IPS-18c (cell line): ENCODE measurements at regions not wholly inside any gene's neighbourhood (a gene's known extent, or its start where the extent isn't known, plus 50 kb on each side); places are given as distances from the start of the nearest gene placed in this dataset.
A peak's percentile ranks its signal among the peaks of the same experiment; 100 is the strongest.

Experiments
- H3K4me3 ChIP-seq: 2 replicates; pipeline ENCODE4 v1.7.0; 2013; ENCODE audit warnings: low read depth, mild to moderate bottlenecking, low read length, moderate library complexity; ENCODE audit not compliant: insufficient read depth
- H3K9me3 ChIP-seq: one replicate; pipeline ENCODE4 v1.6.1; 2013; ENCODE audit warnings: mild to moderate bottlenecking, low read length, moderate library complexity; ENCODE audit not compliant: control insufficient read depth, insufficient read depth

DNA sequence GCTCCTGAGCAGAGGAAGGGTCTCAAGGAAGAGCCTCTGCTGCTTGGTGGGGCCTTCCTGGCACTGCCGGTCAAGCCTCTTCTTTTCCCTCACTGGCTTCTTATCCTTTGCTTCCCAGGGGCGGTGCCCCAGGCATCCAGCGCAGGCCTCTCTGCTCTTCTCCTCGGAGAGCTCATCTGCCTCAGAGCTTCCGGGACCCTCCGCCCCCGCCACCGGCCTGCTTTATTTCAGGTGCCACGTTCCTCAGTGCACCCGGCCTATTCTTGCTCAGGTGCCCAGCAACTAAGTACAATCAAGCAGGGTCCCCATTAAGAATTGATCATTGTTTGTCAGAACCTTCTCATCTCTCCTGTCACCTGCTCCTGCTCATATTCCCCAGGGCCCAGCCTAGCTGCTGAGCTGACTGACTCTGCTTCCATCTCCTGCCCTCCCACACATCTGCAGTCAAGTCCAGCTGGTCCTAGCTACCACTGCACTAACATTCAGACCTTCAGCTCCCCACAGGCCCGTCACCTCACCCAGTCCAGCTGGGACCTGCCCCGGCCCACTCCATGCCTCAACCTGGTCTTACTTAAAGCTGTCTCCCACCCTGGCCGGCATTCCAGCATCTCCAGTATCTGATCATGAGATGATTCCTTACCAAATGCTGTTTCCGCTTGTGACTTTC, 114.3 kb upstream of the BOD1 start:
- no peak overlapping the region for H3K4me3 ChIP-seq
- peaks cover 2% of the 10 kb centered on the region for H3K9me3 ChIP-seq

DNA sequence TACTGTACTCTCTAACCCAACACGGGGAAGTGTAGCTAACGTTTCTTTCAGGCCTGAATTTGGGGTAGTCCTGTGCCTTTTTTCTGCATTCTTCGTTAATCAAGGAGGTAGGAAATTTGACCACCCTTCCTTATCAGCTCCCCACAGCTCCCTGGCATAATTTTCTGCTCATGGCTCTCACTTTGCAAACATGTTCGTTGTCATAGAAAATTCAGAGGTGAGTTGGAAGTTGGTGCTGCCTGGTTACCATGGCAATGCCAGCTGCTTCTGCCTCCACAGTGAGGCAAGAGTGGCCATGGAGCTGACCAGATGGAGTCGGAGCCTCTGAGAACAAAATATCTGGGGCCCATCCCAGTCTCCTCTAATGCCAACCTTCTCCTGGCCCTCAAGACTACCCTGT, 116.6 kb upstream of the BOD1 start:
- Histone ChIP-seq H3K4me3 (no peak overlapping the region), H3K9me3 (no peaks in the 10 kb centered on the region)

DNA sequence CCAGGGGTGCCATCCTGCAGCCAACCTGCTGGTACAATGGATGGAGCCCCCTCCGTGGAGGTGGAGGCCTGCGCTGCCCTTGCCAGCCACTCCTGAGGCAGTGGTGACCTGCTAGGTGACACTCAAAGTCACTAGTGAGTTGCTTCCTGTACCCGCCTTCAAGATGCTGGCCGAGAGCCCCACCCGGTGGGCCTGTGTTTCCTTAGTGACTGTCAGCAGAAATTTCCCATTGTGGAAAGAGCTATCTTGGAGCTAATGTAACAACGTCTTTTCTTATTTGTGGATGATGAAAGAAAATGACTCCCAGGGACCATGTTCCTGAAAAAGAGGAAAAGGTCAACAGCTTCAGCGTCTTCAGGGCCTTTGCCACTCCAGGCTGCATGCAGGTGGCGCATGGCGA, 117.0 kb upstream of the BOD1 start:
- Histone ChIP-seq H3K4me3 (no peak overlapping the region), H3K9me3 (no peaks in the 10 kb centered on the region)

DNA sequence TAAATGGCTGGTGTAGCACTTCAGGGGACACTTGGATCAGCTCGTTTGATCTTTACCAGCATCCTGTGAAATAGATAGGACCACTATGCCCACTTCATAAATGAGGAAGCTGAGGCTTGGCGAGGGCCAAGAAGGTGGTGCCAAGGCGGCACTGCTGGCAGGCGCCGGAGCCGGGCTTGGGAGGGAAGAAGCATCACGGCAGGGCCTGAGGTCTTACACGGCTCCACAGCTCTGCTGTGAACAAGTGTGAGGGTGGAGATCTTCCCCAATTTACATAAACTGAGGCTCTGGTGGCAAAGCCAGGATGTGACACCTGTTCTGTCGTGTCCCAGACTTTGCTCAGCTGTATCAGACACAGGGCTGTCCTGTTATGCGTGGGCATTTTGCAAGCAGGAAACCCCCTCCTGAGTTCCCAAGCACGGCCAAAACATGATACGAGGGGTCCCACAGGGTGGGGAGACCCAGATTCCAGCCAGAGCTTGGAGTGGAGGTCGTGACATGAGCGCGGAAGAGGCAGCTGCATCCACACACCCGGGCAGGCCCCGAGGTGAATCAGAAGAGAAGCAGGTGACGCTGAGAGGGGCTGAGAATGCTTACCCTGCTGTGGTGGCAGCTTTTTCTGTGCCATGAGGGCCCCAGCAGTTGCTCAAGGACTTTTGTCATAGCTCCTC, 117.5 kb upstream of the BOD1 start:
- Histone ChIP-seq H3K4me3 (no peak overlapping the region), H3K9me3 (no peaks in the 10 kb centered on the region)

DNA sequence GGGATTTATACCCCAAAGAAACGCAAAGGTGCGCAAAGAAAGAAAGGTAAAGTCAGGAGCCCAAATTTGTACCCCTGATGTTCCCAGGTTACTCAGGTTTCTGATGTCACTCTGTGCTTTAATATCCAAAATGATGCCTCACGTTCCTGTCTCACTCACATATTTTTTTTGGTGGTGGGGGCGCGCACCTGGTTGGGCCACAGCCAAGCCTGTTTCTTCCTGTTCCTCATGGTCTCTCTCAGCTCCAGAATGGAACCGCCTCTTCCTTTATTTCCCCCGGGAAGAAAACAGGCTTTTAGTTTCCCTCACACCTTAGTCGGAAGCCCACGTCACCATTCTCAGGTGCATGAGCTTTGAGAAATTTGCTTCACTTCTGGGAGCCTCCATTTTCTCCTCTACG, 118.3 kb upstream of the BOD1 start:
- Histone ChIP-seq H3K4me3 (no peak overlapping the region), H3K9me3 (no peaks in the 10 kb centered on the region)

DNA sequence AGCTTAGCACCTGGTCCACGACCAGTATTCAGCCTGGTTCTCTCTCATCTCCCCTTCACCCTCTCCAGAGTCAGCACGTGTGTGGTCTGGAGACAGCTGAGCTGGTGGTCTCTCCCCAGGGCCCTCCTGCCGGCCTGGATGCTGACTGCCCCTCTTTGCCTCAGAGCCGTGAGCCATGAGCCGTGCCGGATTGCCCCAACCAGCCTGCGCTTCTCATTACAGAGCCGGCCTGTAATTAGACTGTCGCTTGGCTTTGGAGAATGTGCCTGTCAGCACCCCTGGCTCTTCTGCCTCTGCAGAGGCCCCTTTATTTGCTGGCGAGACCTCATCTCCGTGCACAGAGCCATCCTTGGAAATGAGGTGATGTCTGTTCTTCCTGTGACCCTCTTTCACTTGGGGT, 118.7 kb upstream of the BOD1 start:
- Histone ChIP-seq H3K4me3 (no peak overlapping the region), H3K9me3 (no peaks in the 10 kb centered on the region)

DNA sequence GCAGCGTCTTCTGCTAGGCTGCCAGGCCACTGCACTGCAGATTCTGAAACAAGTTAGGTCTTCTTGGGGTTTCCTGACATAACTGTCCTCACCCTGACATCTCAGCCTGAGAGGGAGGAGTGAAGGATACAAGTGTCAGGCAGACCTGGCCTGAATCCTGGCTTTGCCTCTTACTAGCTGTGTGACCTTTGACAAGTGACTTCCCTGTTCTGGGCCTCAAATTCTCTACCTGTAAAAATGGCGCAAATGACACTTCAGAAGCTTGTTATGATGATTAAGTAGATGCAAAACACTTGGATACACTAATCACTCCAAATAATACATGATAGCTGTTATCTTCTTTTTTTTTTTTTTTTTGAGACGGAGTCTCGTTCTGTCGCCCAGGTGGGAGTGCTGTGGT, 119.2 kb upstream of the BOD1 start:
- Histone ChIP-seq H3K4me3 (no peak overlapping the region), H3K9me3 (no peaks in the 10 kb centered on the region)

DNA sequence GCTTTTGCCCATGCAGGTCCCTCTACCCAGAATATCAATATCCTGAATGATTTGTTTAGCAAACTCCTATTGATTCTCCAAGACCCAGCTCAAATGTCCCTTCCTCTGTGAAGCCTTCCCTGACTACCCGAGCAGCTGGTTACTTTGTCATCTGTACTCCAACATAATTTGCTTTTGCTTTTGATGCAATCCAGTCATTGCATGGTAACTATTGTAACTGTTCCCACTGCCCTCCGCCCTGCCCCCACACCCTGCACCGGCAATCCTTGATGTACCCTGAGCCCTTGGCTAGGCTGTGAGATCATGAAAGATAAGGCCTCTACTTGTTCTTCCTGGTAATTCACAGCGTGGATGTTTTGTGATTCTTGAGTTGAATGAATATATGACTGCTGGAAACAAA, 119.9 kb upstream of the BOD1 start:
- no peak overlapping the region for H3K4me3 ChIP-seq
- no peaks in the 10 kb centered on the region for H3K9me3 ChIP-seq

DNA sequence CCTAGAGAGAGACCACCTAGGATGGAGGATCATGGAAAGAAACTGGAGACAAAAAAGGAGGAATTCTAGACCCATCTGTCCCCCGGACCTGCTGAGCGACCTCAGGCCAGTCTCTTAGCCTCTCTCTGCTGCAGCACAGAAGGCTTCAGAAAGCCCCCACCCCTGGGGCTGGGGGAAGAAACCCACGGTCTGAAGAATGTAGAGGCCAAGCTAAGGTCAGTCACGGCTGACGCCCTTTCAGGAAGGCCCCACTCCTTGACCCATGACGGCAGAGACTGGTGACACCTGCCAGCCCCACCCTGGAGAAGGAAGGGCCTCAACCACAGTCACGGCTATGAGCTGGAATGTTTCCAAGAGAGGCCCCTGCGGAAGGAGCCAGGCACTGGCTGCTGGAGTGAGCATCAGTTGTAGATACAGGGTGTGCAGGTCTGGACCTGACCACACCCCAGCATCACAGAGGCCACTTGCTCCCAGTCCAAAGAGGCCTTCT, 120.5 kb upstream of the BOD1 start:
- H3K4me3 ChIP-seq, result no peak overlapping the region
- no peaks in the 10 kb centered on the region for H3K9me3 ChIP-seq

DNA sequence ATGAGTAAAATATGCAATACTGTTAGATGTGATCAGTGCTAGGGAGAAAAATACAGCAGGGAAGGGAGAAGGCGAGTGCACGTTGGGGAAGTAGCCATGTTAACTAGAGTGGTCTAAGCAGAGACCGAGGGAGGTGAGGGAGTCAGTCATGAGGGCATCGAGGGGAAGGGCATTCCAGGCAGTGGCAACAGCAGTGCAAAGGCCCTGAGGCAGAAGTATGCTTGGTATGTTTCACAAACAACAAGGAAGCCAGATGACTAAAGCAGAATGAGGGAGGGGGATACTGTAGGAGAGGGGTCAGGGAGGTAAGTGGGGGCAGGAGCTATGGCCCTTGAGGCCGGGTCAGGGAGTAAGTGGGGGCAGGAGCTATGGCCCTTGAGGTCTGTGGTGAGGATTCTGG, 123.3 kb upstream of the BOD1 start:
- Histone ChIP-seq H3K9me3 (no peaks in the 10 kb centered on the region), H3K4me3 (no peak overlapping the region)

DNA sequence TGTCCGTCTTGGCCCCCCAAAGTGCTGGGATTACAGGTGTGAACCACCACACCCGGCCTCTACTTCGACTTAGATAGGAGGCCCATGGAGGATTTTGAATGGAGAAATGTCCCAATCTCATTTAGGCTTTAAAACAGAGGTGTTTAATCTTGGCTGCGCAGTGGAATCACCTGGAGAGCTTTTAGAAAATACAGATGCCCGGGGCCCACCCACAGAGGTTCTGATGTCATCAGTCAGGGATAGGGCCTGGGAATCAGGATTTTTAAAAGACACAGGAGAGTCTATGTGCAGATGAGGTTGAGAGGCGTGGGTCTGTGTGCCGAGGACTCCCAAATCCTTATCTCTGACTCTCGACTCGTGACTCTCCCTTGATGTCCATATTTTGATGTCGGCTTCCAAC, 124.0 kb upstream of the BOD1 start:
- Histone ChIP-seq H3K4me3 (no peak overlapping the region), H3K9me3 (no peaks in the 10 kb centered on the region)

DNA sequence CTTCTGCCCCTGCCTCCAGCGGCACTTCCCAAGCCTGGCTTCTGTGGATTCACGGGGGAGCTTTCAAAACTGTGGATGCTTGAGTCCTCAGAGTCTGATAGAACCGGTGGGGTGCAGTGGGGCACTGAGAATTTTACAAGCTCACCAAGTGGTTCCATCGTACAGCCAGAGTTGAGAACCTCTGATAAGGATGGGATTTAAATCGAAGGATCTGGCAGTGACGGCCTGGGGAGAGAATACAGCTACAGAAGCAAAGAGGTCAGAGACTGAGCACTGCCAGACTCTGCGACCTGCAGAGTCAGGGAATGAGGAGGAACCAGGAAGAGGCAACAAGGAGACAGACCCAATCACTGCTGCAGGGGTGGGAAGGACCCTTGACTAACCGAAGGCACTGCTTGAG, 124.6 kb upstream of the BOD1 start:
- H3K4me3 ChIP-seq, result no peak overlapping the region
- H3K9me3 ChIP-seq, result no peaks in the 10 kb centered on the region

DNA sequence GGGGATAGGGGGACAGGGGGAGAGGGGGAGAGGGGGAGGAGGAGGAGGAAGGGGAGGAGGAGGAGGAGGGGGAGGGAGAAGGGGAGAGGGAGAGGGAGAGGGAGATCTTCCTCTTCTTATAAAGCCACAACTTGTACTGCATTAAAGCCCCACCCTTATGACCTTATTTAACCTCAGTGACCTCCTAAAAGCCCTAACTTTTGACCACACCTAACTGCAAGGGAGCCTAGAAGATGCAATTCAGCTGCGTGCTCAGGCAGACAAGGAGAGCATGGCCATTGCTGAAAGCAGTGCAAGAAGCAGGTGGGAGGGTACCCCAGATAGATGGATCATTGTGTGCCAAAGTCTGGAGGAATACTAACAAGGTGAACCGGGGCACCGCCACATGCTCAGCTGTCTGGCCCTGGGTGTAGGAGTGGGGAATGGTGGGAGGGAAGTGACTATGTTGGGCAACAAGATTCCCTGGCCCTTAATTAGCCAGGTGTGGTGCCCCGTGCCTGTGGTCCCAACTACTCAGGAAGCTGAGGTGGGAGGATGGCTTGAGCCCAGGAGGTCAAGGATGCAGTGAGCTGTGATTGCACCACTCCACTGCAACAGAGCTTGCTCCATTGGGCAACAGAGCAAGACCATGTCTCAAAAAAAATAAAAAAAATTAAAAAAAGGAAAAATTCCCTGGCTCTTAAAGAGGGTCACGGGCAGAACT, 125.4 kb upstream of the BOD1 start:
- Histone ChIP-seq H3K4me3 (no peak overlapping the region), H3K9me3 (no peaks in the 10 kb centered on the region)

DNA sequence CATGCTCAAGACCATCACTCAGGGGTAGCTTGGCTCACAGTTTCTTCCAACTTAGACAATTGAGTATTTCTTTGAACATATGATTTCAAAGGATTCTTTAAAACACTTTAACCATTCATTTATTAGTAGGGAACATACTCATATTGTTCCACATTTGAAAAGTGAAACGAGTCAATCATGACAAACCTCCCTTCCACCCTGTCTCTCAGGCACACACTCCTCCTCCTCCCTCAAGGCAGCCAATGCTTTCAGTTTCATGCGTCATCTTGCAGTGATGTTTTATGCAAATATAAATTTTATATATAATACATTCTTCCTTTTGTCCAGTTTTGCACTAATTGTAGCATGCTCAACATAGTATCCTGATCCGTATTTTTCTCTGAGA, 126.0 kb upstream of the BOD1 start:
- no peak overlapping the region for H3K4me3 ChIP-seq
- no peaks in the 10 kb centered on the region for H3K9me3 ChIP-seq

DNA sequence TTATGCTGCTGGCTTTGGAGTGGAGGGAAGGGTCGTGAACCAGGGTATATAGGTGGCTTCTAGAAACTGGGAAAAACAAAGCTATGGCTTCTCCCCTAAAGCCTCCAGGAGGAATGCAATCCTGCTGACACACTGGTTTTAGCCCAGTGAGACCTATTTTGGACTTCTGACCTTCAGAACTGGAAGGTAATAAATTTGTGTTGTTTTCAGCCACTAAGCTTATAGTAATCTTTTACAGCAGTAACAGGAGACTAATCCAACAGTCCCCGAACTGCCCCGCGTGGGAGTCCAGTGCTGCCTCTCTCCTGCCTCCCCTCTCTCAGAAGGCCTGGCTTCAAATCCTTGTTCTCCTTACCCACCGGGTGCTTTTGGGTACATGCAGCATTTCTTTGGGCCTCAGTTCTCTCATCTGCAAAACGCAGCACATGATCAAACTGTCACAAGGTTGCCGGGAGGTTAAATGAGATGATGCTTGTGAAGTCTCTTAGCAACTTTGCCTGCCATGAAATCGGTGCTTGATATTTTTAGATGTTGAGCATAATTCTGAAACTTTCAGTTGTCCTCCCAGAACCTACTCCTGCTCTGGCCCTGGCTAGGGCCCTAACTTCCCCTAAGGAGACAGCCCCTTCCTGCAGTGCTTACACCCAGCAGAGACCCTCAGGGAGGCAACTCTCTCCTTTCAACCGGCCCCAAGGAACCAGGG, 127.3 kb upstream of the BOD1 start:
- Histone ChIP-seq H3K9me3 (no peaks in the 10 kb centered on the region), H3K4me3 (no peak overlapping the region)

DNA sequence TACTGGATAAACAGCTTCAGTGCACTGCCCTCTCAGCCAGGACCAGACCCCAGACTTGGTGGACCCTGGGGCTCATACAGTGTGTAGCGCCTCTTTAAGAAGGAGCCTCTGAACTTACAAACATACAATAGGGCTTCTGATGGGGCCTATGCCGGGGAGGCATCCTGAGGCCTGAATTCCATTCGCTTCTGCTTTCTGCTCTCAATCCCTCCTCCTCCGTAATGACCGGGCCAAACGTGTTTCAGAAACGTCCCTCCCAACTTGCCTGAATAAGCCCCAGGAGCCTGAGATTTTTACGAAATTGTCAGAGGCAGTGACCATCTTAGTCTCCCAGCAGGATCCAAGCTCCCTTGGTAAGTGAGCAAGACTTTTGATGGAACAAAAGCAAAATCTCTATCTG, 128.1 kb upstream of the BOD1 start:
- no peaks in the 10 kb centered on the region for H3K9me3 ChIP-seq
- no peak overlapping the region for H3K4me3 ChIP-seq

DNA sequence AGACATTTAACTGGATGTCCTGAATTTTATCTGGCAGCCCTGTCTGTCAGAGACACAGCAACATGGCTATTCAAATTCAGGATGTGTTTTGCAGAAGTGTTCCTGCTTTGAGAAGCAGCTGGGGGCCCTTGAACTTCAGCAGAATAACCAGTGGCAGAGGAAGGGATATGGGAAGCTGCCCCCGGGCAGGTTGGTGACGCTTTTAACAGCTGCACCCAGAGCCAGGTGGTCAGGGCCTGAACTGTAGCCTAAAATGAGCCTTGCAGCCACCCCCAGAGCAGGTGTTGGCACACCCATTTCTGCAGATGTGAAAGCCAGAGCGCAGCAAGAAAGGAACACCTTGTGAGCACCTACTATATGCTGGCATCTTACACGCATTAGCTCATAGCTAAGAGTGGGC, 128.7 kb upstream of the BOD1 start:
- Histone ChIP-seq H3K9me3 (no peaks in the 10 kb centered on the region), H3K4me3 (peak overlapping the region; percentile 24; the same call in 1 of the 2 replicates)

DNA sequence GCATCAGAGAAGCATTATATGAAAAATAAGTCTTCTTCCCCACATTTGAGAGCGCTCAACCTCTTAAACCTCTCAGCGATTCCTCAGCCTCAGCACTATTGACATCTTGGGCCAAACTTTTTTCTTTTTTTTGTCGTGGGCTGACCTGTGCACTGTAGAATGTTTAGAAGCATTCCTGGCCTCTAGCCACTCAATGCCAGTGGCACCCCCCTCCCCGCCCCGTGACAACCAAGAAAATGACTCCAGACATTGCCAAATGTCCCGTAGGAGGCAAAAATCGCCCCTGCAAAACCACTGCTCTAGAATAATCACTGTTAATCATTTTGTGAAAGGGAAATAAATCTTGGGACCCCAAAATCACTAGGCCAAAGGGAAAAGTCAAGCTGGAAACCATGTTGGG, 129.1 kb upstream of the BOD1 start:
- H3K9me3 ChIP-seq, result no peaks in the 10 kb centered on the region
- peak overlapping the region; percentile 24; the same call in 1 of the 2 replicates for H3K4me3 ChIP-seq
